ENCODE measurements at regions not wholly inside any gene's neighbourhood (a gene's known extent, or its start where the extent isn't known, plus 50 kb on each side); places are given as distances from the start of the nearest gene placed in this dataset.

DNA sequence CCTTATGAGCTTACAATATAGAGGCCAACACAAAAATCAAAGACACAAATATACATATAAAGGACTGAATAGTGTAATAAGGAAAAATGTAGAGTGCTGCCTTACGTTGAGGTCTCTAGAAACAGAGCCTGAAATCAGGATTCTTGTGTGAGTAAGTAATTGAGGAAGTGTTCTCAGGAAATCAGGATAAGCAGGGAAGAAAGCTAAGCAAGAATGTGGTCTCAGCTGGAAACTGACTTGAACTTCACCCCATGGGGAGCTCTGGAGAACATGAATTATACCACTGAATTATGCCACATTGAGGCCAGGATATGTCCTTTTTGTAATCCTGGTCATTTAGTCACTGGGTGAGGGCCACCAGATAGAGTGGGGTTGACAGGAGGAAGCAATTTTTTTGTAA is 191.9 kb downstream of the ETV1 start:
- H3K36me3 Mint-ChIP-seq (ENCODE audit: low read depth): no peaks in the 10 kb centered on the region
- no peaks in the 10 kb centered on the region for H3K9me2 ChIP-seq (ENCODE audit: insufficient read depth)
- no peaks in the 10 kb centered on the region for H3F3A ChIP-seq (replicated peaks; ENCODE audit: low read depth)
- ATAC-seq (peak; percentile 38; the same call in 1 of the 3 replicates), DNase-seq (ENCODE audit: low spot score) (peak; percentile 55)
- H3K4me3 ChIP-seq: no peak overlapping the region
- no peaks in the 10 kb centered on the region for H4K20me1 ChIP-seq (replicated peaks; ENCODE audit: insufficient read depth)
- 0 out of 2 replicates have a peak overlapping the region, but pooled peaks have one; percentile 37 for H3K4me2 ChIP-seq
- H3K27me3 Mint-ChIP-seq (ENCODE audit: insufficient read depth, low read depth, poor library complexity): peaks cover 2% of the 10 kb centered on the region
- no peak overlapping the region for H3K27ac Mint-ChIP-seq
- H3K27me3 ChIP-seq (ENCODE audit: insufficient read depth): no peaks in the 10 kb centered on the region
- H3K9me3 Mint-ChIP-seq: no peaks in the 10 kb centered on the region
- H3K79me2 ChIP-seq (replicated peaks; ENCODE audit: insufficient read depth): peaks cover 69% of the 10 kb centered on the region
- H3K36me3 ChIP-seq (ENCODE audit: insufficient read depth): no peaks in the 10 kb centered on the region
- H2AFZ ChIP-seq: no peak overlapping the region
- no peak overlapping the region for H3K4me3 Mint-ChIP-seq
- TF ChIP-seq EZH2 (IDR thresholded peaks at IDR 0.05; ENCODE audit: low read depth, unreplicated experiment): no peak
- no peak for TF ChIP-seq STAT1 (IDR thresholded peaks at IDR 0.05; ENCODE audit: unreplicated experiment)
- TF ChIP-seq ZNF462 (CRISPR knock-in tag; IDR thresholded peaks at IDR 0.05): no peak
- no peak for TF ChIP-seq ZNF331 (CRISPR knock-in tag; IDR thresholded peaks at IDR 0.05; ENCODE audit: low read depth)
- TF ChIP-seq ETS1 (IDR thresholded peaks at IDR 0.05): no peak
- TF ChIP-seq CREB1 (CRISPR knock-in tag; IDR thresholded peaks at IDR 0.05; ENCODE audit: low read depth): no peak
- no peak for TF ChIP-seq ZNF114 (CRISPR knock-in tag; IDR thresholded peaks at IDR 0.05)
- no peak for TF ChIP-seq REST (IDR thresholded peaks at IDR 0.05; ENCODE audit: unreplicated experiment)
- TF ChIP-seq, protein P1, sequence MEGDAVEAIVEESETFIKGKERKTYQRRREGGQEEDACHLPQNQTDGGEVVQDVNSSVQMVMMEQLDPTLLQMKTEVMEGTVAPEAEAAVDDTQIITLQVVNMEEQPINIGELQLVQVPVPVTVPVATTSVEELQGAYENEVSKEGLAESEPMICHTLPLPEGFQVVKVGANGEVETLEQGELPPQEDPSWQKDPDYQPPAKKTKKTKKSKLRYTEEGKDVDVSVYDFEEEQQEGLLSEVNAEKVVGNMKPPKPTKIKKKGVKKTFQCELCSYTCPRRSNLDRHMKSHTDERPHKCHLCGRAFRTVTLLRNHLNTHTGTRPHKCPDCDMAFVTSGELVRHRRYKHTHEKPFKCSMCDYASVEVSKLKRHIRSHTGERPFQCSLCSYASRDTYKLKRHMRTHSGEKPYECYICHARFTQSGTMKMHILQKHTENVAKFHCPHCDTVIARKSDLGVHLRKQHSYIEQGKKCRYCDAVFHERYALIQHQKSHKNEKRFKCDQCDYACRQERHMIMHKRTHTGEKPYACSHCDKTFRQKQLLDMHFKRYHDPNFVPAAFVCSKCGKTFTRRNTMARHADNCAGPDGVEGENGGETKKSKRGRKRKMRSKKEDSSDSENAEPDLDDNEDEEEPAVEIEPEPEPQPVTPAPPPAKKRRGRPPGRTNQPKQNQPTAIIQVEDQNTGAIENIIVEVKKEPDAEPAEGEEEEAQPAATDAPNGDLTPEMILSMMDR (conservative IDR thresholded peaks at IDR 0.05; ENCODE audit: low read depth in 2 of 2): no peak
- no peak for TF ChIP-seq EZH2phosphoT487 (IDR thresholded peaks at IDR 0.05; ENCODE audit: unreplicated experiment)
- TF ChIP-seq JUNB (IDR thresholded peaks at IDR 0.05; ENCODE audit: unreplicated experiment): no peak
- TF ChIP-seq POLR2AphosphoS5 (IDR thresholded peaks at IDR 0.05; ENCODE audit: low read depth): no peak
- TF ChIP-seq NANOG (IDR thresholded peaks at IDR 0.05; ENCODE audit: borderline replicate concordance): no peak
- peaks cover 17% of the 10 kb centered on the region for H3K4me1 ChIP-seq (ENCODE audit: insufficient read depth)
- peaks cover 21% of the 10 kb centered on the region for H3K4me1 Mint-ChIP-seq
- H3K27ac ChIP-seq (ENCODE audit: low read depth): no peak overlapping the region

Measured in GM23338 (cell line).